GM08714 (cell line): ENCODE measurements at regions not wholly inside any gene's neighbourhood (a gene's known extent, or its start where the extent isn't known, plus 50 kb on each side); places are given as distances from the start of the nearest gene placed in this dataset.

Experiments
- H3K4me3 ChIP-seq: fragments of 200-500 bp; sonication (Bioruptor generic); 2 replicates; pipeline ENCODE4 v1.5.1; 2014; ENCODE audit warnings: mild to moderate bottlenecking, low read length, inconsistent platforms
- ZNF274 ChIP-seq: IDR thresholded peaks from 2 replicates; pipeline ENCODE4 v1.6.1; 2012; ENCODE audit warnings: mild to moderate bottlenecking, low read depth, low read length

- H3K4me3 ChIP-seq = no peak overlapping the region
- no peak for TF ChIP-seq ZNF274
These were observed 160.4 kb downstream of the KIF20B start for GRCh38 chr10:89861584-89862301.

- TF ChIP-seq ZNF274 = no peak
- no peak overlapping the region for H3K4me3 ChIP-seq
These were observed 166.6 kb downstream of the KIF20B start for GRCh38 chr10:89867964-89868363.

- no peak for TF ChIP-seq ZNF274
- no peak overlapping the region for H3K4me3 ChIP-seq
These were observed 167.8 kb downstream of the KIF20B start for GRCh38 chr10:89869180-89869579.

DNA sequence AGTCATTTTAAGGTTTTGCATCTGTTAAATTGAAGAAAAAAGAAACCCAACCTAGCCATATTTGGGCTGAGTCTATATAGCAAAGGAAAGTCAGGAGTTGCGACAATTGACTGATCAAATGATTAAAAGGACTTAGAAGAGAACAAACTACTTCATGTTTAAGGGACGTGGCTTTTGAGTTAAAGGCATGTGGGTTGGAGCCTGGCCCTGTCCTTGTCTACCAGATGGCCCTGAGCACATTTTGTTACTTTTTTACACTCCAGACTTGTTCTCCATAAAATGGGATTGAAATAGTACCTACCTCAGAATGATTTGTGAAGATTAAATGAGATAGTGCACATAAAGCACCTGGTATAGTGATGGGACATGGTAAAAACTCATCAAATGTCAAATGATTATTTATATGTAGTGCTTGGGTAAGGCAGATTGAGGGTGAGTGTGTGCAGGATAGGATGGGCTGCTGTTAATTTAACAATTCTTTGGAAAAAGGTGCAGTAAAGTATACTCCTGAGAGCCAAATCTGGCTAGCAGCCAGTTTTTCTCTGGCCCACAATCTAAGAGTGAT, 168.3 kb downstream of the KIF20B start:
- no peak for TF ChIP-seq ZNF274
- H3K4me3 ChIP-seq = no peak overlapping the region

DNA sequence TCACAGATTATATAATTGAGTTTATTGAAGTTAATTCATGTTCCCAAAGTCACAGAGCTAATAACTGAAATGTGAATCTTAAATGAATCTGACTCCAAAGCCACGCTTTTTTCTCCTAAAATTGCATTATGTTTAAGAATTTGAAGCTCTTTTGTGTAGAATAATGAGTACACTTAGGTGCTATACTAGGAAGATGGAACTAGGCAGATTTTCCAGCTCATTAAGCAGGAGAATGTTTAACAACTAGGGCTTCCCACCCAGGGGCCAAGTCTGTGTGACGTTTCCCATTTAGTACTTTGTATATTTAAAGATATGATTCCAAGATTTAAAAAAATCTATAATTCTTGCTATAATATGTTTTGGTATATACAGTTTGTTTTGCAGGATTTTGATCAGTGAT, 169.5 kb downstream of the KIF20B start:
- no peak overlapping the region for H3K4me3 ChIP-seq
- TF ChIP-seq ZNF274 = no peak

DNA sequence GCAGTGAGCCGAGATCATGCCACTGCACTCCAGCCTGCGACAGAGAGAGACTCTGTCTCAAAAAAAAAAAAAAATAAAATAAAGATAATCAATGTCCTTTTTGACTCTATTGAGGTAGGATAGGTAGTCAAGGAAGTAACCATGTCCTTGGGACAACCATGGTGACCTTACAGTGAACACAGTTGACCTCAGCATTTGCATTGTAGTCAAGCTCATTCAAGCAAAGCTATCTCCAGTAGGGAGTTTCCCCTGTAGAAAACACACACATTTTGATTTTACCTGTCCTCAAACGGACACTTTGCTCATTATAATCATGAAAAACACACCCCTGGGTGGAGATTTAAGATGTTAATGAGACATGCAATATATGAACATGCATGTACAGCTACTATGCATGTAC, 171.7 kb downstream of the KIF20B start:
- no peak overlapping the region for H3K4me3 ChIP-seq
- no peak for TF ChIP-seq ZNF274

GRCh38 chr10:89875557-89875956, 174.2 kb downstream of the KIF20B start:
- no peak overlapping the region for H3K4me3 ChIP-seq
- no peak for TF ChIP-seq ZNF274

- no peak overlapping the region for H3K4me3 ChIP-seq
- TF ChIP-seq ZNF274 = no peak
These were observed 177.7 kb downstream of the KIF20B start for GRCh38 chr10:89879121-89879520.

DNA sequence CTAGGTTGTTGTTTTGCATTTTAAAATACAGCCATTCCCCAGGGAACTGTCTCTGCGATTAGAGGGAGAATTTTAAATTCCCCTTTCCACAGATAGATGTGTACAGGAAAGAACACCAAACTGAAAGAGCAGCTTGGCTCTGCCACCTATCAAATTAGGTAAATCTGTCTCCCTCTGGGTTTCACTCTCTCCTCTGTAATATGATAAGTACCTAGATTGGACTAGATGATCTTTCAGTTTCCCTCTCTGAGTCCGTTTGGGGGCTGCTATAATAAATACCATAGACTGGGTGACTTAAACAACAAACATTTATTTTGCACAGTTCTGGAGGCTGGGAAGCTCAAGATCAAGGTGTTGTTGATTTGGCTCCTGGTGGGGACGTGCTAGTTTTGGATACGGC, 186.0 kb downstream of the KIF20B start:
- peak overlapping the region; percentile 49; the same call in 1 of the 2 replicates for H3K4me3 ChIP-seq
- no peak for TF ChIP-seq ZNF274

DNA sequence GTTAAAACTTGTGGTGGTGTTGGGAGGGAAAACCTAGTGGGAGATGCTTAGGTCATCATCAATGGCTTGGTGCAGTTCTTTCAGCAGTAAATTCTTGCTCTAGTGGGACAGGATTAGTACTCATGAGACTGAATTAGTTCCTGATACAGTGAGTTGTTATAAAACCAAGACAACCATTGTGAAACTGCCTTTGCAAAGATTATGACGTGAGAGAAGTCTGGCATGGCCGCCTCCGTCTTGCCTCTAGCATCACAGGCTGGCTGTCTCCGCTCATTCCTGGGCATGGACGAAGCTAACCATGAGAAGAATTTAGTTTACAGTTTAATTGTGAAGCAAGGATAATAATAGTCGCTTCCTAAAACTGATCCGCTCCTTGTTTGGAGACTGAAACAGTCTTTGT, 186.4 kb downstream of the KIF20B start:
- no peak for TF ChIP-seq ZNF274
- H3K4me3 ChIP-seq = peak overlapping the region; percentile 49; the same call in 1 of the 2 replicates

- H3K4me3 ChIP-seq = peak overlapping the region; percentile 49; the same call in 1 of the 2 replicates
- TF ChIP-seq ZNF274 = no peak
These were observed 187.1 kb downstream of the KIF20B start for GRCh38 chr10:89888321-89889070.

GRCh38 chr10:89889606-89890005, 188.2 kb downstream of the KIF20B start:
- TF ChIP-seq ZNF274 = no peak
- peak overlapping the region; percentile 51; the same call in 1 of the 2 replicates for H3K4me3 ChIP-seq

DNA sequence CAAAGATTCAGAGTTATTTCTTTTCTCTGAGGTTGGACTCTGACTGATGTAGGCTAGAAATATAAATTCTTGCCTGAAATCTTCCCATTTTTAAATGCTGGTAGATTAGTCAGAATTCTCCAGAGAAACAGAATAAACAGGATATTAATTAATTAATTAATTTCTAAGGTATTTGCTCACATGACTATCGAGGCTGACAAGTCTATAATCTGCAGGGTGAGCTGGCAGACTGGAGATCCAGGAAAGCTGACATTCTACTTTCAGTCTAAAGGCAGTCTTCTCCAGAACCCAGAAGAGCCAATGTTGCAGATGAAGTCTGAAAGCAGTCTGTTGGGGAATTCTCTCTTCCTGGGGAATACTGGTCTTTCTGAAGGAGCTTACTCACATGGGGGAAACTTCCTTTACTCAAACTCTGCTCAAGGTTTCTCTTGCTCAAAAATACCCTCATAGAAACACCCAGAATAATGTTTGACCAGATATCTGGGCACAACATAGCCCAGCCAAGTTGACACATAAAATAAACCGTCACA, 189.7 kb downstream of the KIF20B start:
- TF ChIP-seq ZNF274 = no peak
- no peak overlapping the region for H3K4me3 ChIP-seq

DNA sequence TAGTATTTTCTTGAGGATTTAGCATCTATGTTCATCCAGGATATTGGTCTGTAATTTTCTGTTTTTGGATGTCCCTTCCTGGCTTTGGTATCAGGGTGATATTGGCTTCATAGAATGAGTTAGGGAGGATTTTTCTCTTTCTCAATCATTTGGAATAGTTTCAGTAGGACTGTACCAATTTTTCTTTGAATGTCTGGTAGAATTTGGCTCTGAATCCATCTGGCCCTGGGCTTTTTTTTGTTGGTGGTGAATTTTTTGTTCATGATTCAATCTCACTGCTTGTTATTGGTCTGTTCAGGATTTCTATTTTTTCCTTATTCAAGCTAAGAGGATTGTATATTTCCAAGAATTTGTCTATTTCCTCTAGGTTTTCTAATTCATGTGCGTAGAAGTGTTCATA, 192.7 kb downstream of the KIF20B start:
- H3K4me3 ChIP-seq = no peak overlapping the region
- no peak for TF ChIP-seq ZNF274

DNA sequence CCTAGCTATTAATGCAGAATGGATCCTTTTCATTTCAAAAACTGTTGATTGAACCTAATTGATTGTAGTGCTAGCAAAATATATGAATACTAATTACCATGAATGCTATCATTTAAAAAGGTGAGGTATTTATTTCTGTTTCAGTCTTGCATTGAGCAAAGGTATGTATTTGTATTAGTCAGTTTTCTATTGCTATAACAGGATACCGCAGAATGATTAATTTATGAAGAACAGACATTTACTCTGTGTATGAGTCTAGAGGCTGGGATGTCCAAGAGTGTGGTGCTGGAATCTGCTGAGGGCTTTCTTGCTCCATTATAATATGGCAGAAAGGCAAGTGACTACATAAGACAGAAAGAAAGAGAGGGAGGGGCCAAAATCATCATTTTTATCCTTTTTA, 199.2 kb downstream of the KIF20B start:
- H3K4me3 ChIP-seq = no peak overlapping the region
- TF ChIP-seq ZNF274 = no peak
